Heart right ventricle (tissue), 16 donors: ENCODE measurements at regions not wholly inside any gene's neighbourhood (a gene's known extent, or its start where the extent isn't known, plus 50 kb on each side); places are given as distances from the start of the nearest gene placed in this dataset.

ENCODE experiments used
- ATAC-seq, 8 donors: fragments of 200-7000 bp; cut with Tn5 transposase; one replicate each; pipeline ENCODE4 v1.9.1; 2020; ENCODE audit warnings: mild to moderate bottlenecking in 8 of 8, moderate library complexity in 8 of 8, moderate number of reproducible peaks in 1 of 8
- DNase-seq, 2 donors: peaks; one replicate each; pipeline ENCODE4 v3.0.0-alpha.2; 2020
- H3K27ac ChIP-seq, 10 donors: fragments of 200-600 bp; sonication (generic) in 2 of 10; one replicate each; pipeline versions ENCODE4 v1.5.0 to v1.8.0; 2020 to 2022; ENCODE audit warnings: mild to moderate bottlenecking in 3 of 10
- H3K27me3 ChIP-seq, 7 donors: fragments of 200-600 bp; one replicate each; pipeline ENCODE4 v1.8.0; 2021 to 2022; ENCODE audit warnings: mild to moderate bottlenecking in 2 of 7
- H3K36me3 ChIP-seq, 9 donors: fragments of 200-600 bp; sonication (generic) in 1 of 9; one replicate each; pipeline versions ENCODE4 v1.5.0 to v1.8.0; 2020 to 2022; ENCODE audit warnings: mild to moderate bottlenecking in 2 of 9
- H3K4me1 ChIP-seq, 9 donors: fragments of 200-600 bp; sonication (generic) in 1 of 9; one replicate each; pipeline versions ENCODE4 v1.5.0 to v1.8.0; 2020 to 2022; ENCODE audit warnings: mild to moderate bottlenecking in 4 of 9
- H3K4me3 ChIP-seq, 10 donors: fragments of 200-600 bp; sonication (generic) in 2 of 10; one replicate each; pipeline versions ENCODE4 v1.5.0 to v1.8.0; 2020 to 2022; ENCODE audit warnings: mild to moderate bottlenecking in 7 of 10, moderate library complexity in 2 of 10
- H3K9me3 ChIP-seq, 11 donors: fragments of 200-600 bp in 10 of 11; sonication (generic) in 2 of 11; one replicate each; pipeline versions ENCODE4 v1.5.0 to v1.8.0; 2013 to 2022; ENCODE audit warnings: mild to moderate bottlenecking in 2 of 11, control low read depth in 1 of 11, moderate library complexity in 1 of 11
- CTCF ChIP-seq, 9 donors: fragments of 200-600 bp; sonication (generic) in 2 of 9; IDR thresholded peaks; one replicate each; pipeline versions ENCODE4 v1.5.0 to v1.8.0; 2021 to 2022; ENCODE audit warnings: antibody characterized with exemption in 9 of 9, mild to moderate bottlenecking in 5 of 9, moderate library complexity in 1 of 9
- WGBS, 2 donors: extraction: QIAGEN DNeasy Blood & Tissue Kit; methylation state at CpG; one replicate each; pipeline ENCODE4 v1.1.7; 2013; ENCODE audit warnings: inconsistent platforms in 1 of 2; 5-methylcytosine and 5-hydroxymethylcytosine counted together
- intact Hi-C, 10 donors: fragments of 100-400 bp; cut with DNase I; formaldehyde crosslinking; loops; one replicate each; pipeline versions ENCODE4 v1.11.1 to v1.14.2; 2022
- donor health status: Arrhythmogenic right ventricular cardiomyopathy.
- donor health status: ischemic (EF 13 %, LVEDD 7.1; RV severe dilation, severe dysfunction).
- donor health status: healthy with polysubstance abuse.
- donor health status: DM: no; HTN: yes; CAD: no.
- donor health status: DM: no; HTN: no; CAD: no.
- donor health status: ischemic (EF 25% LVEDD 6.9; RV normal size, moderate dysfunction).
- donor health status: ischemic (EF 25% LVEDD 5.7; RV mildly dilated, moderate dysfunction).
- donor health status: healthy.
- donor health status: DM: yes; HTN: yes; CAD: no.
- donor health status: Ischemic cardiomyopathy.
- donor health status: ischemic (EF 35%, LVEDD 5.7; RV mildly dilated, moderate dysfunction).
- donor health status: nonischemic (EF 11% LVEDD 7.7; RV severe dilation, severe dysfunction).
- donor health status: DM: yes; HTN: yes; CAD: no.
- donor health status: PGD.
- donor health status: ischemic (EF 29% LVEDD 5.4; RV normal size, mild dysfunction).
- donor health status: nonischemic (EF 23%, LVEDD 6.1; RV moderate dilation, normal function).

DNA sequence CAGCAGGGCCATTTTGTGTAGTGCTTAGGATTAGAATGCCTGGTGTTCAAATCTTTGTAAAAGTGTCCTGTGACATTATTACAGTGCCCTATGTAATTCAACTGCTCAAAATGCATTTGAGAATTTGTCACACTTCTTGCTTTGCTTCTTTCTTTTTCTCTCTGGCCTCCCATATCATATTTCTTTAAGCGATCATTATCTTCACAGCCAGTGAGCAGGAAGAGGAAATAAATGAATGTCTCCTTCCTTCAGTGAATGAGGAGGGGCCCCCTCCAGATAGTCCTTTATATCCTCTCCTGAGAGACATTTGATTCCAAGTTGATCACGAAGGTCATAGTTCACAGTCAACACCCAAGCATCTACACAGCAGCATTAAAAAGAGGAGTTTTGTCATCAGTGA is 425.1 kb upstream of the NPVF start:
- peaks cover 0 to 25% (median 9%) of the 10 kb centered on the region in 9 donors for H3K4me1 ChIP-seq
- no peaks in the 10 kb centered on the region for H3K36me3 ChIP-seq
- ATAC-seq (no peak), DNase-seq (no peak)
- no peak overlapping the region for H3K4me3 ChIP-seq
- no peaks in the 10 kb centered on the region for H3K9me3 ChIP-seq
- intact Hi-C loops, result no loop called here
- H3K27me3 ChIP-seq, result no peaks in the 10 kb centered on the region
- 66 to 76% methylated on average over 2 of the region's 2 CpGs for WGBS, 2 donors
- TF ChIP-seq CTCF (IDR thresholded peaks at IDR 0.05), result no peak
- no peak overlapping the region for H3K27ac ChIP-seq

DNA sequence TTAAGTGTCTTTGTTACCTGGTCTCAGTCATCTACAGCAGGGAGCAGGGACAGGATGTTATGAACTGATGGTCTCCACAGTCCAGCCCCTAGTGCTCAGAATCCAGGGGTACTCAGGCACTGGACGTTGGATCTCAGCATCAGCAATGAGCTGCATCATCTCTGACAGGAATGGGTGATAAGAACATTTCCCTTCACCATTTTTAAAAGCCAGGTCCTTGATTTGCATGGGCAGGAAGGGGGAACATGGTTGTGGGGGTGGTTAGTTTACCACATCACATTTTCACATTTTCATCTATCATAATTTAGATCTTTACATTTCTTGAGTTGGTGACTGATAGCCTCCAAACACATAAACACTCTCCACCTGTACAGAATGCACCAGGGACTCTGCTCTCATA is 427.8 kb upstream of the NPVF start:
- Histone ChIP-seq H3K9me3 (no peaks in the 10 kb centered on the region), H3K27ac (peak overlapping the region in 3 of 10 donors; percentile 19 to 58 (median 26)), H3K4me1 (peaks cover 0 to 41% (median 18%) of the 10 kb centered on the region in 9 donors), H3K36me3 (no peaks in the 10 kb centered on the region), H3K27me3 (no peaks in the 10 kb centered on the region), H3K4me3 (no peak overlapping the region)
- ATAC-seq (peak in 1 of 8 donors; percentile 9), DNase-seq (no peak)
- WGBS, 2 donors, result 28 to 36% methylated on average over 1 of the region's 1 CpG
- intact Hi-C loops, result no loop called here
- TF ChIP-seq CTCF (IDR thresholded peaks at IDR 0.05), result no peak

- peak overlapping the region in 4 of 10 donors; percentile 19 to 58 (median 39) for H3K27ac ChIP-seq
- H3K27me3 ChIP-seq, result no peaks in the 10 kb centered on the region
- DNase-seq (no peak), ATAC-seq (peak in 4 of 8 donors; percentile 49 to 58 (median 54))
- intact Hi-C loops, result no loop called here
- no peak overlapping the region for H3K4me3 ChIP-seq
- H3K36me3 ChIP-seq, result no peaks in the 10 kb centered on the region
- TF ChIP-seq CTCF (IDR thresholded peaks at IDR 0.05), result no peak
- H3K9me3 ChIP-seq, result no peaks in the 10 kb centered on the region
- WGBS, 2 donors, result 29 to 48% methylated on average over 3 of the region's 3 CpGs
- H3K4me1 ChIP-seq, result peaks cover 0 to 41% (median 18%) of the 10 kb centered on the region in 9 donors
Observed at GRCh38 chr7:25656581-25657026, 428.3 kb upstream of the NPVF start.

DNA sequence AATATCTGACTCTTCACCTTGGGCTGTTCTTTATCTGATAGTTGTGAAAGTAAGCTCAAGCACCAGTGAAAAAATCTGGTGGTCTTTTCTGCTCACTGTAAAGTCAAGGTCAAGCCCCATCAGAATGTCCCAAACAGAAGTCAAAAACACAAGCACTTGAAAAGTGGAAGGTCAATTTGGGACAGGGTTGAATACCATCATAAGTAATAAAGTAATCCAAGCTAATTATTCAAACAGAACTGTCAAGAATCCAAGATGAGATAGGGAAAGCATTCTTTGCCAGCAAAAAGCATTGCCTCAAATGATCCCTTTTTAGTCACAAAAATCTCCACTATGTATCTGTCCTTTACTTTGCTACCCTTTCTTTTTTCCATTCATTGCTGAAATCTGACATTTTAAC is 430.1 kb upstream of the NPVF start:
- Histone ChIP-seq H3K27ac (peak overlapping the region in 6 of 10 donors; percentile 45 to 74 (median 52)), H3K27me3 (no peaks in the 10 kb centered on the region), H3K9me3 (no peaks in the 10 kb centered on the region), H3K36me3 (no peaks in the 10 kb centered on the region), H3K4me3 (no peak overlapping the region), H3K4me1 (peaks cover 0 to 52% (median 30%) of the 10 kb centered on the region in 9 donors)
- DNase-seq, result no peak
- no peak for TF ChIP-seq CTCF (IDR thresholded peaks at IDR 0.05)
- peak in 6 of 8 donors; percentile 18 to 61 (median 34) for ATAC-seq
- intact Hi-C loops, result no loop called here
